Calu3 (cell line): ENCODE measurements at regions not wholly inside any gene's neighbourhood (a gene's known extent, or its start where the extent isn't known, plus 50 kb on each side); places are given as distances from the start of the nearest gene placed in this dataset.

Experiments used
- BruUV-seq: library from RNA; stranded (reverse); fragments of 400-500 nt; replicated peaks from 2 replicates; lab custom pipeline; 2021; lab: Mats Ljungman, UMichigan
- CTCF ChIA-PET: fragments of 300-600 bp; sonication (Branson Sonifier 250); formaldehyde crosslinking; loops from one replicate; lab custom pipeline; 2022; ENCODE audit warnings: antibody characterized with exemption; lab: Charles Lee
- DNase-seq: peaks from one replicate; pipeline ENCODE4 v3.0.0; 2022
- H3K27ac Mint-ChIP-seq: one replicate; pipeline ENCODE4 v1.8.0; 2022; ENCODE audit warnings: mixed read lengths; ENCODE audit not compliant: unreplicated experiment
- H3K27me3 Mint-ChIP-seq: one replicate; pipeline ENCODE4 v1.8.0; 2022; ENCODE audit warnings: mixed read lengths; ENCODE audit not compliant: unreplicated experiment
- H3K36me3 Mint-ChIP-seq: one replicate; pipeline ENCODE4 v1.8.0; 2022; ENCODE audit warnings: mild to moderate bottlenecking, moderate library complexity, mixed read lengths; ENCODE audit not compliant: insufficient read depth, unreplicated experiment
- H3K4me1 Mint-ChIP-seq: one replicate; pipeline ENCODE4 v1.8.0; 2022; ENCODE audit warnings: mild to moderate bottlenecking, low read depth, mixed read lengths; ENCODE audit not compliant: unreplicated experiment
- H3K4me3 Mint-ChIP-seq: one replicate; pipeline ENCODE4 v1.8.0; 2022; ENCODE audit warnings: mild to moderate bottlenecking, low read depth, moderate library complexity, mixed read lengths; ENCODE audit not compliant: unreplicated experiment
- H3K9me3 Mint-ChIP-seq: one replicate; pipeline ENCODE4 v1.8.0; 2022; ENCODE audit warnings: low read depth, mixed read lengths; ENCODE audit not compliant: unreplicated experiment
- CTCF ChIP-seq: fragments of 200-600 bp; IDR thresholded peaks from one replicate; pipeline ENCODE4 v1.8.0; 2022; ENCODE audit warnings: antibody characterized with exemption; ENCODE audit not compliant: unreplicated experiment
- intact Hi-C: fragments of 100-400 bp; cut with micrococcal nuclease; formaldehyde crosslinking; loops from one replicate; pipeline ENCODE4 v1.10.0; 2022; ENCODE audit not compliant: unreplicated experiment

- H3K4me3 Mint-ChIP-seq: no peak overlapping the region
- H3K9me3 Mint-ChIP-seq: no peaks in the 10 kb centered on the region
- no peak for DNase-seq
- CTCF ChIA-PET: no interaction called here
- no peaks in the 10 kb centered on the region for H3K36me3 Mint-ChIP-seq
- BruUV-seq: no TSS peak
- TF ChIP-seq CTCF: no peak
- H3K4me1 Mint-ChIP-seq: peaks cover 13% of the 10 kb centered on the region
- intact Hi-C loops: loop anchor here (10.0 kb wide), 1 partner anchor 446 kb away; no protein-coding TSS in a partner anchor
- H3K27ac Mint-ChIP-seq: no peak overlapping the region
- H3K27me3 Mint-ChIP-seq: no peaks in the 10 kb centered on the region
Measured at GRCh38 chr11:104700609-104701008, 197.7 kb downstream of the CASP12 start.

- no peaks in the 10 kb centered on the region for H3K36me3 Mint-ChIP-seq
- CTCF ChIA-PET: no interaction called here
- DNase-seq: no peak
- no TSS peak for BruUV-seq
- H3K27ac Mint-ChIP-seq: no peak overlapping the region
- TF ChIP-seq CTCF: no peak
- H3K4me1 Mint-ChIP-seq: peaks cover 7% of the 10 kb centered on the region
- intact Hi-C loops: loop anchor here (10.0 kb wide), 1 partner anchor 445 kb away; no protein-coding TSS in a partner anchor
- no peaks in the 10 kb centered on the region for H3K9me3 Mint-ChIP-seq
- H3K27me3 Mint-ChIP-seq: no peaks in the 10 kb centered on the region
- H3K4me3 Mint-ChIP-seq: no peak overlapping the region
Measured at GRCh38 chr11:104699981-104700380, 198.3 kb downstream of the CASP12 start.

GRCh38 chr11:104695065-104695463, 203.2 kb downstream of the CASP12 start:
- Mint-ChIP-seq H3K36me3 (no peaks in the 10 kb centered on the region), H3K27ac (no peak overlapping the region), H3K4me1 (peaks cover 10% of the 10 kb centered on the region), H3K4me3 (no peak overlapping the region), H3K27me3 (no peaks in the 10 kb centered on the region), H3K9me3 (no peaks in the 10 kb centered on the region)
- BruUV-seq: no TSS peak
- no peak for TF ChIP-seq CTCF
- intact Hi-C loops: no loop called here
- CTCF ChIA-PET: no interaction called here
- no peak for DNase-seq

- DNase-seq: no peak
- H3K4me3 Mint-ChIP-seq: no peak overlapping the region
- no peaks in the 10 kb centered on the region for H3K27me3 Mint-ChIP-seq
- H3K9me3 Mint-ChIP-seq: no peaks in the 10 kb centered on the region
- no peak overlapping the region for H3K27ac Mint-ChIP-seq
- BruUV-seq: TSS peak; percentile 77
- H3K36me3 Mint-ChIP-seq: no peaks in the 10 kb centered on the region
- intact Hi-C loops: no loop called here
- CTCF ChIA-PET: no interaction called here
- peaks cover 10% of the 10 kb centered on the region for H3K4me1 Mint-ChIP-seq
- TF ChIP-seq CTCF: no peak
Measured at GRCh38 chr11:104694259-104695064, 203.8 kb downstream of the CASP12 start.
